HFFc6 (cell line): ENCODE measurements at regions not wholly inside any gene's neighbourhood (a gene's known extent, or its start where the extent isn't known, plus 50 kb on each side); places are given as distances from the start of the nearest gene placed in this dataset.

Experiments
- DNase-seq: peaks from one replicate; pipeline ENCODE4 v3.0.0-alpha.2; 2018
- H3K27ac Mint-ChIP-seq: 2 replicates; pipeline ENCODE4 v1.8.0; 2020; ENCODE audit warnings: mild to moderate bottlenecking, mixed read lengths
- H3K27me3 Mint-ChIP-seq: 2 replicates; pipeline ENCODE4 v1.8.0; 2021; ENCODE audit warnings: mild to moderate bottlenecking, moderate library complexity, mixed read lengths; ENCODE audit not compliant: insufficient read depth
- H3K36me3 Mint-ChIP-seq: 2 replicates; pipeline ENCODE4 v1.8.0; 2021; ENCODE audit warnings: low read depth, mixed read lengths
- H3K4me1 Mint-ChIP-seq: 2 replicates; pipeline ENCODE4 v1.8.0; 2020; ENCODE audit warnings: low read depth, mixed read lengths
- H3K4me3 Mint-ChIP-seq: 2 replicates; pipeline ENCODE4 v1.8.0; 2020; ENCODE audit warnings: mild to moderate bottlenecking, moderate library complexity, mixed read lengths
- H3K9me3 Mint-ChIP-seq: 2 replicates; pipeline ENCODE4 v1.8.0; 2020; ENCODE audit warnings: mild to moderate bottlenecking, mixed read lengths
- CTCF ChIP-seq: fragments of 200-600 bp; sonication (generic); IDR thresholded peaks from 2 replicates; pipeline ENCODE4 v1.5.0; 2021; ENCODE audit warnings: antibody characterized with exemption, mild to moderate bottlenecking

DNA sequence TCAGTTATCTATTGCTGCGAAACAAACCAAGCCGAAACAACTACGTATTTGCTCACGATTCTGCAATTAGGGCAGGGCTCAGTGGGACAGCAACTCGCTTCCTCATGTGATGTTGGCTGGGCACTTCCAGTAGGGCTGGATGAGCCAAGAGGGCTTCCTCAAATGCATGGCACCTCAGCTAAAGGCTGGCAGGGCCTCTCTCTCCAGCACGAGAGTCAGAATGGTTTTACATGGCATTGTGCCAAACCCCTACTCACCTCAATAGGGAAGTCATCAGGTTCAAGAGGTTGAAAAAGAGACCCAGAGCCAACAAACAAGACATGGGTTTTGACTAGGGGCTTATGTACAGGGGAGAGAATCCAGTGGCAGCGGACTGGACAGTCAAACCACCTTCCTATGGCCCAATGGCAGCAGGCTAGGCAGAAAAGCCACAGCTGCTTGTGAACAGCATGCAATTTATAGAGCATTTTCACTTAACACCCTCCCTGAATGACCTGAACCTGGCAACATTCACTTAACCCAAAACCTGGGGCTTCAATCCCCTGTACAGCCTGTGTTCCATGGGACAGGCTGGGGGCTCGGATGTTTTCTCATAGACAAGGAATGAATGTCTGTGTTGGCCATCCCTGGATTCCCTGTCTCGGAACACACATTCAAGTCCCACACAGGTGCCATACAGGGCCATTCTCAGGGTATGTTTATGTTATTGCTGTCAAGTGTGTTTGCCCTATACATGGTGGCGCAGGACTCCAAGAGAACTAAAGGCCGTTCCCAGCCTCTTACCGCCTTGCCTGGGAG lies 154.2 kb upstream of the NAV2 start:
- peaks cover 2% of the 10 kb centered on the region for H3K27me3 Mint-ChIP-seq
- H3K36me3 Mint-ChIP-seq, result no peaks in the 10 kb centered on the region
- H3K9me3 Mint-ChIP-seq, result no peaks in the 10 kb centered on the region
- TF ChIP-seq CTCF, result no peak
- DNase-seq, result no peak
- H3K4me1 Mint-ChIP-seq, result peaks cover 14% of the 10 kb centered on the region
- no peak overlapping the region for H3K27ac Mint-ChIP-seq
- H3K4me3 Mint-ChIP-seq, result no peak overlapping the region

- no peak overlapping the region for H3K4me3 Mint-ChIP-seq
- DNase-seq, result peak; percentile 76
- H3K27me3 Mint-ChIP-seq, result peaks cover 2% of the 10 kb centered on the region
- H3K27ac Mint-ChIP-seq, result no peak overlapping the region
- no peaks in the 10 kb centered on the region for H3K9me3 Mint-ChIP-seq
- peaks cover 14% of the 10 kb centered on the region for H3K4me1 Mint-ChIP-seq
- TF ChIP-seq CTCF, result peak; percentile 96
- H3K36me3 Mint-ChIP-seq, result no peaks in the 10 kb centered on the region
Measured at GRCh38 chr11:19557720-19558140, 154.9 kb upstream of the NAV2 start.

GRCh38 chr11:19557185-19557584 lies 155.5 kb upstream of the NAV2 start:
- H3K27ac Mint-ChIP-seq, result no peak overlapping the region
- H3K27me3 Mint-ChIP-seq, result peaks cover 2% of the 10 kb centered on the region
- no peak for TF ChIP-seq CTCF
- H3K36me3 Mint-ChIP-seq, result no peaks in the 10 kb centered on the region
- peaks cover 14% of the 10 kb centered on the region for H3K4me1 Mint-ChIP-seq
- no peak for DNase-seq
- no peak overlapping the region for H3K4me3 Mint-ChIP-seq
- H3K9me3 Mint-ChIP-seq, result no peaks in the 10 kb centered on the region

DNA sequence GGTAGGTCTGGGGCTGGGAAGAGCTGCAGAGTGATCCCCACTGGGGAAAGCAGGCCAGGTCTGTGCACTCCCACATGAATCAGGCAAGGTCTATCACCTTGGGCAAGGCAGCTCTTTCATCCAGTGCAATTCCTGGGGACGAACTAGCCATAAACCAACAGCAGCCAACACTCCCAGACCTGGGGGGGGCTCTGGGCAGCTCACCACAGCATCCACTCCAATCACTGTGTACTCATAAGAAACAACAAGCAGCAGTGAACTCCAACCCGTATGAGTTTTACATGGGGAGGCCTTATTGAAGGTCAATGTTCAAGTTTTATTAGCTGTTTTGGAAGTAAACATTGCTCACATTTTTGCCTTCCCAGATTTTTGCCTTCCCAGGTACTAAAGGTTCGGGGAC lies 157.4 kb upstream of the NAV2 start:
- H3K27me3 Mint-ChIP-seq, result peaks cover 18% of the 10 kb centered on the region
- H3K4me3 Mint-ChIP-seq, result no peak overlapping the region
- no peaks in the 10 kb centered on the region for H3K9me3 Mint-ChIP-seq
- DNase-seq, result no peak
- no peaks in the 10 kb centered on the region for H3K36me3 Mint-ChIP-seq
- peaks cover 8% of the 10 kb centered on the region; the same call in 1 of the 2 replicates for H3K4me1 Mint-ChIP-seq
- no peak for TF ChIP-seq CTCF
- no peak overlapping the region for H3K27ac Mint-ChIP-seq

- TF ChIP-seq CTCF, result peak; percentile 98
- no peak overlapping the region for H3K27ac Mint-ChIP-seq
- H3K4me1 Mint-ChIP-seq, result peaks cover 8% of the 10 kb centered on the region; the same call in 1 of the 2 replicates
- no peaks in the 10 kb centered on the region for H3K36me3 Mint-ChIP-seq
- no peaks in the 10 kb centered on the region for H3K9me3 Mint-ChIP-seq
- peak; percentile 53 for DNase-seq
- H3K4me3 Mint-ChIP-seq, result no peak overlapping the region
- H3K27me3 Mint-ChIP-seq, result peaks cover 26% of the 10 kb centered on the region
Measured at GRCh38 chr11:19553683-19554333, 158.8 kb upstream of the NAV2 start.
